B cell (primary cell): ENCODE measurements at regions not wholly inside any gene's neighbourhood (a gene's known extent, or its start where the extent isn't known, plus 50 kb on each side); places are given as distances from the start of the nearest gene placed in this dataset.

Experiments used
- ATAC-seq: fragments of 200-7000 bp; cut with Tn5 transposase; one replicate; pipeline ENCODE4 v1.10.0; 2021; ENCODE audit warnings: low read depth, mild to moderate bottlenecking, moderate number of reproducible peaks, moderate library complexity
- CTCF ChIA-PET: fragments of 350-600 bp; sonication (Branson Sonifier 250); formaldehyde crosslinking; loops from one replicate; lab custom pipeline; 2021; ENCODE audit warnings: antibody characterized with exemption, inconsistent platforms; lab: Charles Lee
- POLR2A ChIA-PET: fragments of 350-600 bp; sonication (Branson Sonifier 250); formaldehyde crosslinking; loops from one replicate; lab custom pipeline; 2021; ENCODE audit warnings: antibody characterized with exemption; lab: Charles Lee
- DNase-seq: peaks from one replicate; pipeline ENCODE4 v3.0.0; 2013
- H2AFZ ChIP-seq: 2 replicates; pipeline ENCODE4 v1.6.1; 2012; ENCODE audit warnings: mild to moderate bottlenecking, low read depth, low read length; ENCODE audit not compliant: insufficient read depth, poor library complexity, severe bottlenecking
- H3K27ac ChIP-seq, 2 donors: 1 replicate in 1 of 2; 2 replicates in 1 of 2; pipeline ENCODE4 v1.5.1; 2012 to 2013; ENCODE audit warnings: low read length in 2 of 2, mild to moderate bottlenecking in 2 of 2, moderate library complexity in 1 of 2
- H3K27me3 ChIP-seq, 4 experiments: fragments of 200-600 bp in 1 of 4; sonication (generic) in 1 of 4; replicated peaks in 1 of 4; 1 replicate in 2 of 4; 2 replicates in 2 of 4; pipeline versions ENCODE4 v1.6.1 to v1.7.0; 2013 to 2016; ENCODE audit warnings: low read length in 3 of 4, mild to moderate bottlenecking in 2 of 4, mixed read lengths in 1 of 4, moderate library complexity in 1 of 4; ENCODE audit not compliant: insufficient read depth in 4 of 4, control insufficient read depth in 3 of 4; ENCODE audit errors: control extremely low read depth in 1 of 4
- H3K36me3 ChIP-seq, 2 experiments: replicated peaks in 1 of 2; 1 replicate in 1 of 2; 2 replicates in 1 of 2; pipeline versions ENCODE4 v1.6.1 to v1.7.1; 2013; ENCODE audit warnings: low read length in 1 of 2; ENCODE audit not compliant: insufficient read depth in 2 of 2, control insufficient read depth in 1 of 2; ENCODE audit errors: control extremely low read depth in 1 of 2, extremely low read depth in 1 of 2
- H3K4me1 ChIP-seq, 2 donors: fragments of 200-600 bp in 1 of 2; sonication (generic) in 1 of 2; 1 replicate in 1 of 2; 2 replicates in 1 of 2; pipeline versions ENCODE4 v1.5.1 to v1.6.1; 2013 to 2017; ENCODE audit warnings: low read length in 2 of 2; ENCODE audit not compliant: control insufficient read depth in 2 of 2, insufficient read depth in 2 of 2
- H3K4me2 ChIP-seq: replicated peaks from 2 replicates; pipeline ENCODE3; 2012; ENCODE audit warnings: mild to moderate bottlenecking, low read depth, low read length; ENCODE audit not compliant: poor library complexity, severe bottlenecking
- H3K4me3 ChIP-seq, 5 experiments: fragments of 200-600 bp in 1 of 5; sonication (generic) in 1 of 5; 1 replicate in 3 of 5; 2 replicates in 2 of 5; pipeline versions ENCODE4 v1.5.1 to v1.7.0; 2011 to 2016; ENCODE audit warnings: low read length in 4 of 5, mild to moderate bottlenecking in 4 of 5, low read depth in 2 of 5, control low read depth in 1 of 5, moderate library complexity in 1 of 5; ENCODE audit not compliant: insufficient read depth in 1 of 5; ENCODE audit errors: control extremely low read depth in 1 of 5, extremely low read depth in 1 of 5
- H3K79me2 ChIP-seq: fragments of 200-600 bp; sonication (generic); one replicate; pipeline ENCODE4 v1.6.0; 2016; ENCODE audit warnings: low read length; ENCODE audit not compliant: control insufficient read depth, insufficient read depth
- H3K9ac ChIP-seq: fragments of 200-600 bp; sonication (generic); 2 replicates; pipeline ENCODE4 v1.6.1; 2017; ENCODE audit warnings: mild to moderate bottlenecking, low read length, moderate library complexity
- H3K9me3 ChIP-seq, 3 donors: one replicate each; pipeline versions ENCODE4 v1.6.1 to v1.7.1; 2013; ENCODE audit warnings: low read length in 2 of 3; ENCODE audit not compliant: control insufficient read depth in 2 of 3, insufficient read depth in 1 of 3; ENCODE audit errors: control extremely low read depth in 1 of 3
- H4K20me1 ChIP-seq: 2 replicates; pipeline ENCODE4 v1.6.0; 2012; ENCODE audit warnings: mild to moderate bottlenecking, low read length; ENCODE audit not compliant: insufficient read depth, control insufficient read depth, poor library complexity, severe bottlenecking
- H3K27ac Mint-ChIP-seq: one replicate; pipeline ENCODE4 v1.8.0; 2021; ENCODE audit warnings: mixed read lengths
- H3K27me3 Mint-ChIP-seq: one replicate; pipeline ENCODE4 v1.8.0; 2021; ENCODE audit warnings: mixed read lengths
- H3K4me1 Mint-ChIP-seq: one replicate; pipeline ENCODE4 v1.8.0; 2021; ENCODE audit warnings: mixed read lengths
- H3K4me3 Mint-ChIP-seq: one replicate; pipeline ENCODE4 v1.8.0; 2021; ENCODE audit warnings: mixed read lengths
- H3K9me3 Mint-ChIP-seq: one replicate; pipeline ENCODE4 v1.8.0; 2022; ENCODE audit warnings: mixed read lengths; ENCODE audit not compliant: insufficient read depth
- EZH2 ChIP-seq: IDR thresholded peaks from 2 replicates; pipeline ENCODE4 v1.6.1; 2012; ENCODE audit warnings: borderline replicate concordance, low read depth, mild to moderate bottlenecking, moderate library complexity, low read length; ENCODE audit not compliant: insufficient read depth, poor library complexity, severe bottlenecking
- WGBS: methylation state at CpG from one replicate; pipeline ENCODE4 v1.1.5; 2013; ENCODE audit warnings: missing lambda C conversion rate; ENCODE audit not compliant: insufficient coverage; 5-methylcytosine and 5-hydroxymethylcytosine counted together
- intact Hi-C: fragments of 100-400 bp; cut with micrococcal nuclease; formaldehyde crosslinking; loops from one replicate; pipeline ENCODE4 v1.10.0; 2022
- TF ChIP-seq, protein P1 (sequence below): fragments of 200-600 bp; IDR thresholded peaks from one replicate; pipeline ENCODE4 v1.8.0; 2022; ENCODE audit warnings: antibody characterized with exemption, mild to moderate bottlenecking

DNA sequence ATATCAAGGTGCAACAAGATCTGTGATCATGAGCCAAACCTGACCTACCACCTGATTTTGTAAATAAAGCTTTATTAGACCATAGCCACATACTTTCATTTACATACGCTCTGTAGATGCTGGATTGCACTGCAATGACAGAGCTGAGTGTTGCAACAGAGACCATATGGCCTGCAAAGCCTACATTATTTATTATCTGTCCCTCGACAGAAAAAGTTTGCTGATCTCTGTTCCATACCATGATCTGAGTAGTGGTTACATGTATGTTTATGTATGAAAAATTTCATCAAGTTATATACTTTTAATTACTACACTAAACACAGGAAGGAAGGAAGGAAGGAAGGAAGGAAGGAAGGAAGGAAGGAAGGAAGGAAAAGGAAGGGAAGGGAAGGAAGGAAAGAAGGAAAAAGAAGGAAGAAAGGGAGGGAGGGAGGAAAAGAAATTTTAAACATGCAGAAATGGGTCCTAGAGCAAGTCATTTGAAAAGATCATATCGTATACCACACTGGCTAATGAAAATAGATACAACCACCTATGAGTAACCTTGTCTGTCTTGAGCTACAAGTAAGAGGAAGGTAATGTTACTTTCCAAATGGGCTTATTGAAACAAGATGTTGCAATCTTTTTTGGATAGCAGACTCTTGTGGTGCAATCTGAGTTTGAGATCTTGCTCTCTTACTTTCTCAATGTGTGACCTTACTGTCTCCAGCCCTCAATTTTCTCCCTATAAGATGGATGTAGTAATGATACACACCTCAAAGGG, 441.0 kb downstream of the KIF16B start:
- Histone ChIP-seq H3K9me3 (peaks cover 3 to 4% (median 4%) of the 10 kb centered on the region in 3 donors), H3K36me3 (no peaks in the 10 kb centered on the region), H3K79me2 (no peaks in the 10 kb centered on the region), H3K4me1 (peaks cover 0 to 3% of the 10 kb centered on the region in 2 donors), H3K9ac (no peak overlapping the region), H2AFZ (no peak overlapping the region), H4K20me1 (no peaks in the 10 kb centered on the region), H3K27ac (no peak overlapping the region), H3K4me3 (no peak overlapping the region), H3K27me3 (no peaks in the 10 kb centered on the region), H3K4me2 (no peak overlapping the region)
- Mint-ChIP-seq H3K4me3 (no peak overlapping the region), H3K9me3 (peaks cover 7% of the 10 kb centered on the region), H3K27me3 (no peaks in the 10 kb centered on the region), H3K4me1 (peaks cover 6% of the 10 kb centered on the region), H3K27ac (no peak overlapping the region)
- ChIA-PET CTCF (no interaction called here), POLR2A (no interaction called here)
- DNase-seq (no peak), ATAC-seq (no peak)
- 100% methylated on average over 1 of the region's 3 CpGs for WGBS
- TF ChIP-seq, protein P1, sequence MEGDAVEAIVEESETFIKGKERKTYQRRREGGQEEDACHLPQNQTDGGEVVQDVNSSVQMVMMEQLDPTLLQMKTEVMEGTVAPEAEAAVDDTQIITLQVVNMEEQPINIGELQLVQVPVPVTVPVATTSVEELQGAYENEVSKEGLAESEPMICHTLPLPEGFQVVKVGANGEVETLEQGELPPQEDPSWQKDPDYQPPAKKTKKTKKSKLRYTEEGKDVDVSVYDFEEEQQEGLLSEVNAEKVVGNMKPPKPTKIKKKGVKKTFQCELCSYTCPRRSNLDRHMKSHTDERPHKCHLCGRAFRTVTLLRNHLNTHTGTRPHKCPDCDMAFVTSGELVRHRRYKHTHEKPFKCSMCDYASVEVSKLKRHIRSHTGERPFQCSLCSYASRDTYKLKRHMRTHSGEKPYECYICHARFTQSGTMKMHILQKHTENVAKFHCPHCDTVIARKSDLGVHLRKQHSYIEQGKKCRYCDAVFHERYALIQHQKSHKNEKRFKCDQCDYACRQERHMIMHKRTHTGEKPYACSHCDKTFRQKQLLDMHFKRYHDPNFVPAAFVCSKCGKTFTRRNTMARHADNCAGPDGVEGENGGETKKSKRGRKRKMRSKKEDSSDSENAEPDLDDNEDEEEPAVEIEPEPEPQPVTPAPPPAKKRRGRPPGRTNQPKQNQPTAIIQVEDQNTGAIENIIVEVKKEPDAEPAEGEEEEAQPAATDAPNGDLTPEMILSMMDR, result no peak
- TF ChIP-seq EZH2, result no peak
- intact Hi-C loops, result no loop called here

DNA sequence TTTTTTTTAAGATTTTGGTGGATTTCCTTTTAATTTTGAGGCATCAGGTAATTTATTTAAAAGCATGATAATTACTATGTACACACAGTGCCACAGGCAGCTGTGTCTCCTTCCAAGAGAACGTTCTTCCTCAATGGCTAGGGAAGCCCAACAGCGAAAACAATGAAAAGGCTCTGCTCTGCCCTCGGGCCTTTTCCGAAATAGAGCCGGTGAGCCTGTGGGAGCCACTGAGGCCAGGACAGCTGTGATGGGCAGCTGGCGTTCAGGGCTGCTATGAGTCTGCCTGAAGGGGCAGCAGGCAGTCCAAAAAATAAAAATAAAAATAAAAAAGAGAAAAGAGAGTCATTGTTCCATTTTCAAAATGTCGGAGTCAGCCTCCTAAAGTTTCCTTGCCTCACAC, 443.8 kb downstream of the KIF16B start:
- Histone ChIP-seq H3K79me2 (no peaks in the 10 kb centered on the region), H3K36me3 (no peaks in the 10 kb centered on the region), H2AFZ (no peak overlapping the region), H3K9me3 (peaks cover 0 to 4% (median 0%) of the 10 kb centered on the region in 3 donors), H3K4me1 (peaks cover 7 to 9% of the 10 kb centered on the region in 2 donors), H3K4me3 (no peak overlapping the region), H3K9ac (no peak overlapping the region), H3K4me2 (no peak overlapping the region), H3K27me3 (no peaks in the 10 kb centered on the region), H4K20me1 (no peaks in the 10 kb centered on the region), H3K27ac (no peak overlapping the region)
- no peaks in the 10 kb centered on the region for H3K9me3 Mint-ChIP-seq
- POLR2A ChIA-PET, result no interaction called here
- CTCF ChIA-PET, result no interaction called here
- ATAC-seq (no peak), DNase-seq (no peak)
- peaks cover 12% of the 10 kb centered on the region for H3K4me1 Mint-ChIP-seq
- no peaks in the 10 kb centered on the region for H3K27me3 Mint-ChIP-seq
- H3K27ac Mint-ChIP-seq, result no peak overlapping the region
- WGBS, result 100% methylated on average over 4 of the region's 7 CpGs
- no peak overlapping the region for H3K4me3 Mint-ChIP-seq
- intact Hi-C loops, result no loop called here
- TF ChIP-seq EZH2, result no peak
- TF ChIP-seq, protein P1, result no peak
